HL-60 (cell line): ENCODE measurements at regions not wholly inside any gene's neighbourhood (a gene's known extent, or its start where the extent isn't known, plus 50 kb on each side); places are given as distances from the start of the nearest gene placed in this dataset.

ENCODE experiments used
- CTCF ChIP-seq: IDR thresholded peaks from one replicate; pipeline ENCODE4 v1.5.1; 2011; ENCODE audit warnings: low read length, control low read depth, inconsistent platforms; ENCODE audit not compliant: insufficient read depth
- GABPA ChIP-seq: IDR thresholded peaks from 2 replicates; pipeline ENCODE4 v1.6.1; 2012; ENCODE audit warnings: low read depth
- POLR2AphosphoS5 ChIP-seq: IDR thresholded peaks from 2 replicates; pipeline ENCODE4 v1.6.1; 2012; ENCODE audit warnings: low read depth
- REST ChIP-seq: IDR thresholded peaks from 2 replicates; pipeline ENCODE4 v1.6.1; 2012; ENCODE audit warnings: low read depth; ENCODE audit not compliant: insufficient replicate concordance

GRCh38 chr1:228914700-228915099 lies 179.4 kb downstream of the RHOU start:
- TF ChIP-seq CTCF (no peak), GABPA (no peak), POLR2AphosphoS5 (no peak), REST (no peak)
